Dendritic cell treated with granulocyte-macrophage colony-stimulating factor and Interleukin-4, amounts not matched to agents 40 ng/mL and 50 ng/mL, for 4 days (primary cell): ENCODE measurements at regions not wholly inside any gene's neighbourhood (a gene's known extent, or its start where the extent isn't known, plus 50 kb on each side); places are given as distances from the start of the nearest gene placed in this dataset.

Source experiments
- H3K27ac Mint-ChIP-seq: one replicate; pipeline ENCODE4 v1.8.0; 2022; ENCODE audit warnings: mild to moderate bottlenecking, mixed read lengths
- H3K27me3 Mint-ChIP-seq: one replicate; pipeline ENCODE4 v1.8.0; 2022; ENCODE audit warnings: mild to moderate bottlenecking, mixed read lengths
- H3K36me3 Mint-ChIP-seq: one replicate; pipeline ENCODE4 v1.8.0; 2022; ENCODE audit warnings: low read depth, mixed read lengths
- H3K4me1 Mint-ChIP-seq: one replicate; pipeline ENCODE4 v1.8.0; 2022; ENCODE audit warnings: low read depth, mixed read lengths
- H3K4me3 Mint-ChIP-seq: one replicate; pipeline ENCODE4 v1.8.0; 2022; ENCODE audit warnings: mild to moderate bottlenecking, moderate library complexity, mixed read lengths
- H3K9me3 Mint-ChIP-seq: one replicate; pipeline ENCODE4 v1.8.0; 2022; ENCODE audit warnings: mixed read lengths
- intact Hi-C: fragments of 100-400 bp; cut with micrococcal nuclease; formaldehyde crosslinking; loops from one replicate; pipeline ENCODE4 v1.15.0; 2022

DNA sequence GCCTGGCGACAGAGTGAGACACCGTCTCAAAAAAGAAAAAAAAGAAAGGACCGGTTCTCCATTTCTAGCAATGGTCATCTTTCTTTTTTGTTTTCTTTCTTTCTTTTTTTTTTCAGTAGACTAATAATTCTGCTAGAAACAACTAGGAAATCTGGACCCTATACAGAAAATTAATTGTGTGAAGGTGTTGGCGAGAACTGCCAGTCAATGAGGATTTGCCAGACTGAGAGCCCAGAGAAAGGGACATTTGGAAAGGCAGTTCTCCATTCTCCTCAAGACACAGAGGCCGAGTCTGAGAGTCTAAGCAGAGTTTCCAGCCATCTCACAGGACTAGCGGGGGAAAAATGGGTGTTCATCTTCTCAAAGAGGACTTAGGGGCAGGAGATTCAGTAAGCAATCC, 123.6 kb upstream of the GPC1 start:
- no peaks in the 10 kb centered on the region for H3K9me3 Mint-ChIP-seq
- peaks cover 7% of the 10 kb centered on the region for H3K27me3 Mint-ChIP-seq
- H3K36me3 Mint-ChIP-seq = no peaks in the 10 kb centered on the region
- H3K4me3 Mint-ChIP-seq = no peak overlapping the region
- intact Hi-C loops = no loop called here
- H3K4me1 Mint-ChIP-seq = no peaks in the 10 kb centered on the region
- H3K27ac Mint-ChIP-seq = no peak overlapping the region

DNA sequence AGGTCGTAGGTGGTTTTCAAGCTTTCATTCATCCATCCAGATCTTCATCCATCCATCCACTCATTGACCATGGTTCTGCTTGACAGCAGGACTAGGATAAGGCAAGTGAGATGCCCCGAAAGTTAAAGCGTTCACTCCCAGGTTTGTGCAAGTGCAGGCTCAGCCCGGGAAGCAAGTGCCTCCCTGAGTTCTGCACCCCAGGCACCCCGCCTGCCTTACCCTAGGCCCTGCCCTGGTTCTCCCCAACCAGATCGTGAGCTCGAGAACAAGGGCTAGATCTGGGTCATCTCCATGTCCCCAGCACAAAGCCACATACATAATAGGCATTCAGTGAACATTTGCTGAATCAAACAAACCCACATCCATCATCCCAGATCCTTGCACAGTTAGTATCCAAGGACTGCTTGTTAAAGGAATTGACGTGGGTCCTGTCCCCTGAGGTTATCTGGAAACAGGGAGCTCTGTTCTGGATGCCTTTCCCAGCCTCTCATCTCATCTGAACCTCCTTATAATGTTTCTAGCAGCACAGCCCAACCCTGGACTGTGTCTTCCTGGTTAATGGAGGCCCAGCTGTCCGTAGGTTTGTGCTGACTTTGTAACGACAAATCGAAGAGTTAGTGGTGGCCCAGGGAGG, 116.1 kb upstream of the GPC1 start:
- intact Hi-C loops = no loop called here
- Mint-ChIP-seq H3K4me1 (no peaks in the 10 kb centered on the region), H3K4me3 (no peak overlapping the region), H3K36me3 (no peaks in the 10 kb centered on the region), H3K27ac (no peak overlapping the region), H3K27me3 (peaks cover 10% of the 10 kb centered on the region), H3K9me3 (no peaks in the 10 kb centered on the region)

GRCh38 chr2:240319855-240320203, 115.6 kb upstream of the GPC1 start:
- Mint-ChIP-seq H3K36me3 (no peaks in the 10 kb centered on the region), H3K4me3 (no peak overlapping the region), H3K27ac (no peak overlapping the region), H3K9me3 (no peaks in the 10 kb centered on the region), H3K4me1 (no peaks in the 10 kb centered on the region), H3K27me3 (peaks cover 6% of the 10 kb centered on the region)
- intact Hi-C loops = no loop called here

DNA sequence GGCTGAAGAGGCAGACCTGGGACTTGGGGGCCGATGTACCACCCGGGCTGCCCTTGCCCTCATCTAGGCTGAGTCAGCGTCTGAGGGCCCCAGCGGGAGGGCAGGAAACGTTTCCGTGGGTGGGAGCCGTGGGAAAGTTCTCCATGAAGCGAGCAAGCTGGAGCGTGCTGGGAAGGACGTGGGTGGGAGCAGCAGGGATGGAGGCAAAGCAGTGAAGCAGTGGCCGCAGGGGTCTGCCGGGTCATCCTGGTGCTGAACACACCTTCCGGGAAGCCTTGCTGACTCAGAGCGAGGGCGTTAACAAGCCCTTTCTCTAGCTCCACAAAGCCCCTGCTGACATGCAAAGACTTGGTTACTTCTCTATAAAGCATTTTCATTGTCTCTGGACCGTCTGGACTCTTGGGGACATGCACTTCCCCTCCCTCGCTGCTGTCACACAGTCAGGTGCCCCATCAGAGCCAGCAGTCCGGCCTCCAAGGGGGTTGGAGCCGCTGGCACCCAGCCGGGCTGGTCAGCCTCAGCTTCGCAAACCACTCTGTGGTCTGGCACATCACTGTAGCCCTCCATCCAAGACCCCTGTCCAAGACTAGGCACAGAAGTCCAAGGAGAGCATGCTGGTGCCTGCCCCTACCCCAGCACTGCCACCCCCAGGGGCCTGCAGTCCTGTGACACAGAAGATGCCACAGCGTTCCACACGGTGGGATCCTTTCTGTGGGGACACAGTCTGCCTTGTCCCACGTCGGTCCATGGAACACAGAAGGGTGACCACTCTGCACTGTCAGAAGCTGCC, 115.1 kb upstream of the GPC1 start:
- intact Hi-C loops = no loop called here
- H3K4me3 Mint-ChIP-seq = no peak overlapping the region

DNA sequence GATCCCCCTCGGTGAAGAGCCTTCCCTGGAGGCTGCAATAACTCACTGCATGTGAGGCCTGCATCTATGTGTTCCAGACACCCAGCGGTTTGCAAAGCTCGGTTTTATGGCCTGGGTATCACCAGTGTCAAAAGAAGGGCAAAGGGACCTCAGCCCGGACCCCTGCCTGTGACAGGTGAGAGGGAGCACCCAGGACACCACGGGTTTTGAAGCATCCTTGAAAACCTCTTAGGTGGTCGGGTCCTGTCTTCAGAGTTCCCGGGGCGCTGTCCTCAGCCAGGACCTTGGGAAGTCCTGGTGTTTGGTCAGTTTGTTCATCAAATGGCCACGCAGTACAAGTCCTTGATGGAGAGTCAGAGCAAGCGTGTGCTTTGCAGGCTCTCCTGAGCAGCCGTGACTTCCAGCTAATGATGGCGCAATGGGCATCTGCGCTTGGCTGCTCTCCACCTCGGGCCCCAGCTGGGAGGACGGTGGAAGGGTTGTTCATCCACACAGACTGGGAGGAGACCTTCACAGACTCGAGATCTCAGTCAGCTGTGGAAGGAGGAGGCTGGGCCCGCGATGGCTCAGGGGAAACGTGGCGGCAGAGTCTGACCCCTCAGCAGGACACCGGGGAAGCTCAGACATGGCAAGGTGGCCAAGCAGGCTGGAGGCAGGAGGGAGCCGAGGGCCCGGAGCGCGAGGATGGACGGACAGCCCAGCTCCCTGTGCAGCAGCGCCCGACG, 113.1 kb upstream of the GPC1 start:
- Mint-ChIP-seq H3K27ac (no peak overlapping the region), H3K4me3 (no peak overlapping the region), H3K4me1 (no peaks in the 10 kb centered on the region), H3K27me3 (peaks cover 5% of the 10 kb centered on the region), H3K36me3 (no peaks in the 10 kb centered on the region), H3K9me3 (no peaks in the 10 kb centered on the region)
- intact Hi-C loops = no loop called here

More for the DNA sequence above, 115.1 kb upstream of the GPC1 start:
- Mint-ChIP-seq H3K27me3 (peaks cover 5% of the 10 kb centered on the region), H3K27ac (no peak overlapping the region), H3K4me1 (no peaks in the 10 kb centered on the region), H3K9me3 (no peaks in the 10 kb centered on the region), H3K36me3 (no peaks in the 10 kb centered on the region)

- intact Hi-C loops = no loop called here
- H3K4me3 Mint-ChIP-seq = no peak overlapping the region
- no peaks in the 10 kb centered on the region for H3K4me1 Mint-ChIP-seq
- peaks cover 5% of the 10 kb centered on the region for H3K27me3 Mint-ChIP-seq
- H3K27ac Mint-ChIP-seq = no peak overlapping the region
- no peaks in the 10 kb centered on the region for H3K9me3 Mint-ChIP-seq
- no peaks in the 10 kb centered on the region for H3K36me3 Mint-ChIP-seq
Observed at GRCh38 chr2:240322991-240323390, 112.5 kb upstream of the GPC1 start.

DNA sequence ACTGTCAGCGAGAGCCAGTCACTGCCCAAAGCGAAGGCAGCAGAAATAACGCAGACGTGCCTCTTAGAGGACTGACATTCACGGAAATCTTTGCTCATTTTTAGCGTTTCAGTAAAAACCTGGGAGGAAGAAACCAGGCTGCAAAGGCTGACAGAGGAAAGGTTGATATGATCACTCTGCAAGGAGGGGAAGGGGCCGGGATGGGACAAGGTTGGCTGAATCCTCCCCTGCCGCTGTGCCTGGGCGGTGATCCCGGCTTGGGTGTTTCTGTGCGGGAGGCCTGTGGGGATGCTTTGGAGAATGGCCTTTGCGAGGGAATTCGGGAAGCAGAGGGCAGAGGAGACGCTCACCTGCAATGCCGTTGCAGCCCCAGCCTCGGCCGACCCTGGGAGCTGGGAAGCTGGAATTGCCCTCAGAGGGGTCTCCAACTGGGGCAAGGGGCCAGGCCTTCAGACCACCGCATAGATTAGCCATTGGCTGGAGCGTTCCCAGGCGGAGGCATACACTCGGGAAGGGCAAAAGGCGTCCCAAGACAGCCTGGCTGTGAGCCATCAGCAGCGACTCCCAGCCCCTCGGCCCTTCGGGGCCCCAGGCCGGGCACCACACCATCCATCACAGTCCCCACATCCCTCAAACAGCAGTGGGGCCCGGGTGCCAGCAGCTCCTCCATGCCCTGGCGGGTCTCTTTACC, 111.7 kb upstream of the GPC1 start:
- Mint-ChIP-seq H3K4me3 (no peak overlapping the region), H3K27ac (no peak overlapping the region), H3K36me3 (no peaks in the 10 kb centered on the region), H3K4me1 (no peaks in the 10 kb centered on the region), H3K27me3 (peaks cover 1% of the 10 kb centered on the region), H3K9me3 (no peaks in the 10 kb centered on the region)
- intact Hi-C loops = no loop called here

GRCh38 chr2:240324312-240325015, 111.0 kb upstream of the GPC1 start:
- intact Hi-C loops = no loop called here
- H3K36me3 Mint-ChIP-seq = no peaks in the 10 kb centered on the region
- no peaks in the 10 kb centered on the region for H3K9me3 Mint-ChIP-seq
- H3K27me3 Mint-ChIP-seq = peaks cover 3% of the 10 kb centered on the region
- no peak overlapping the region for H3K4me3 Mint-ChIP-seq
- H3K27ac Mint-ChIP-seq = no peak overlapping the region
- H3K4me1 Mint-ChIP-seq = no peaks in the 10 kb centered on the region

GRCh38 chr2:240325016-240326007, 110.2 kb upstream of the GPC1 start:
- H3K36me3 Mint-ChIP-seq = no peaks in the 10 kb centered on the region
- no peaks in the 10 kb centered on the region for H3K4me1 Mint-ChIP-seq
- H3K27ac Mint-ChIP-seq = no peak overlapping the region
- peaks cover 3% of the 10 kb centered on the region for H3K27me3 Mint-ChIP-seq
- H3K9me3 Mint-ChIP-seq = no peaks in the 10 kb centered on the region
- H3K4me3 Mint-ChIP-seq = no peak overlapping the region
- intact Hi-C loops = no loop called here

GRCh38 chr2:240326246-240326645, 109.2 kb upstream of the GPC1 start:
- Mint-ChIP-seq H3K36me3 (no peaks in the 10 kb centered on the region), H3K27me3 (peaks cover 3% of the 10 kb centered on the region), H3K4me1 (no peaks in the 10 kb centered on the region), H3K4me3 (no peak overlapping the region), H3K9me3 (no peaks in the 10 kb centered on the region), H3K27ac (no peak overlapping the region)
- intact Hi-C loops = no loop called here

GRCh38 chr2:240326886-240327285, 108.6 kb upstream of the GPC1 start:
- no peaks in the 10 kb centered on the region for H3K36me3 Mint-ChIP-seq
- peaks cover 3% of the 10 kb centered on the region for H3K27me3 Mint-ChIP-seq
- peaks cover 4% of the 10 kb centered on the region for H3K9me3 Mint-ChIP-seq
- intact Hi-C loops = no loop called here
- H3K4me3 Mint-ChIP-seq = no peak overlapping the region
- no peaks in the 10 kb centered on the region for H3K4me1 Mint-ChIP-seq
- H3K27ac Mint-ChIP-seq = no peak overlapping the region

- H3K4me3 Mint-ChIP-seq = no peak overlapping the region
- peaks cover 6% of the 10 kb centered on the region for H3K27me3 Mint-ChIP-seq
- peaks cover 10% of the 10 kb centered on the region for H3K9me3 Mint-ChIP-seq
- intact Hi-C loops = no loop called here
- no peak overlapping the region for H3K27ac Mint-ChIP-seq
- no peaks in the 10 kb centered on the region for H3K4me1 Mint-ChIP-seq
- H3K36me3 Mint-ChIP-seq = no peaks in the 10 kb centered on the region
Observed at GRCh38 chr2:240327566-240327965, 107.9 kb upstream of the GPC1 start.

- Mint-ChIP-seq H3K27me3 (peaks cover 8% of the 10 kb centered on the region), H3K9me3 (peaks cover 10% of the 10 kb centered on the region), H3K27ac (no peak overlapping the region), H3K36me3 (no peaks in the 10 kb centered on the region), H3K4me1 (no peaks in the 10 kb centered on the region), H3K4me3 (no peak overlapping the region)
- intact Hi-C loops = no loop called here
Observed at GRCh38 chr2:240328526-240328925, 106.9 kb upstream of the GPC1 start.
